Activated CD4-positive, alpha-beta T cell treated with anti-CD3 and anti-CD28 coated beads, Interleukin-2, Interleukin-6, amounts not matched to agents 100 ng/mL and 50 ng/mL, durations not matched to agents 16 hours and 8 hours (primary cell): ENCODE measurements at regions not wholly inside any gene's neighbourhood (a gene's known extent, or its start where the extent isn't known, plus 50 kb on each side); places are given as distances from the start of the nearest gene placed in this dataset.

Source experiments
- DNase-seq: peaks from one replicate; pipeline ENCODE4 v3.0.0-alpha.2; 2020

GRCh38 chr7:46322937-46323336 lies 401.9 kb upstream of the IGFBP3 start:
- DNase-seq = no peak

DNA sequence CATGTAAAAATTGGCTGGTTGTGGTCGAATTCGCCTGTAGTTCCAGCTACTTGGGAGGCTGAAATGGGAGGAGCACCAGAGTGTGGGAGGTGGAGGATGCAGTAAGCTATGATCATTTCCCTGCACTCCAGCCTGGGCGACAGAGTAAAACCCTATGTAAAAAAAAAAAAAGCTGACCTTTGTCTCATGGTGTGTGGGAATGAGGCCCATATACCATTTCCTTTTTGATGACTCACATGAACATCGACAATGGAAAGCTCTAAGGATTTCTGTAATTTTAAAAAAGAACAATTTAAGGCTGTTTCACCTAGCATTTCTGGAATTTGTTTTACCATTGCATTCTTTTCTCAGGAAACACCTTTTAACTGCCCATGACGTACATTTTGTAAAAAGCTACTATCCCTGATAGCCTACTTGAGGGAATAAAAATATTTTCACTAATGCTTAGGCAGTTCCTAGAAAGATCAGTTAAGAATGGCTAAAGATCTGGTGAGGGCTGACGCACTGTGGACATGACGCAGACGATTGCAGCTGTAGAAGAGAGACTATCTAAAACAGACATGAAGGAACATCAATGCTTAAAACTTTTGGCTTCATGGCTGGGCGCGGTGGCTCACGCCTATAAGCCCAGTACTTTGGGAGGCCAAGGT lies 400.6 kb upstream of the IGFBP3 start:
- DNase-seq = no peak

DNA sequence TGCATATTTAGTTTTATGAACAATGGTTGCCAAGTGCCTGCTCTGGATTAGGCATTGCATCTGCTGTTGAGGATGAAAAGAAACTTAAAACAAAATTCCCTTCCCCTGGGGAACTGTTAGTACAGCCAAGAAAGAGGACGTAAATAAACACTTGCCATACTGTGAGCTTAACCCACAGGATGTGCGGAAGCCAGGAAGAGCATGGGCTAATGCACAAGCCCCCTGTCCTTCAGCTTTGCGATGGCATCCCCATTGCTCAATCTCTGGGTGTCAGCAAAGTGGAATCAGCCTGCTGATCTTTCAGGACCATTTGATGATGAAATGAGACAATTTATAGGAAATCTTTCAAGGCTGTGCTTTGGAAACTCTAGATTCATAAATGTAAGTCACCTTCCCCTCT lies 399.9 kb upstream of the IGFBP3 start:
- no peak for DNase-seq

GRCh38 chr7:46319841-46320240 lies 398.8 kb upstream of the IGFBP3 start:
- DNase-seq = no peak

DNA sequence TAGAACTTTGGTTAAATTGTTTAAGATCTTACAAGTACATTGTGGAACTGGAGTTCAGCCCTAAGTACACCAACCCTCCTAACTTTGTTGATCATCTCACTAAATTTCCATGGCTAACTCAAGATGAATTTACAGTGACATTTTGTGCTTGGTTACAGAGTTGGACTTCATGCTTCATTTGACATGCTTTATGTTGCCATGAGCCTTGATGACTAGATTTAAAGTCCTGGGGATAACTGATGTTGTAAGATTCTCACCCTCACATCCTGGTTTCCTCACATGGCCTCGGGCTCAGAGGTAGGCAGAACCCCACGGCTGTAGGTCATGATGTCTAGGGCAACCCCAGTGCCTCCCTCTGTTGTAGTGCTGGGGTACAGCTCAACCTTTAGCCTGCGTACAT lies 397.2 kb upstream of the IGFBP3 start:
- no peak for DNase-seq

GRCh38 chr7:46317256-46317655 lies 396.2 kb upstream of the IGFBP3 start:
- no peak for DNase-seq

DNA sequence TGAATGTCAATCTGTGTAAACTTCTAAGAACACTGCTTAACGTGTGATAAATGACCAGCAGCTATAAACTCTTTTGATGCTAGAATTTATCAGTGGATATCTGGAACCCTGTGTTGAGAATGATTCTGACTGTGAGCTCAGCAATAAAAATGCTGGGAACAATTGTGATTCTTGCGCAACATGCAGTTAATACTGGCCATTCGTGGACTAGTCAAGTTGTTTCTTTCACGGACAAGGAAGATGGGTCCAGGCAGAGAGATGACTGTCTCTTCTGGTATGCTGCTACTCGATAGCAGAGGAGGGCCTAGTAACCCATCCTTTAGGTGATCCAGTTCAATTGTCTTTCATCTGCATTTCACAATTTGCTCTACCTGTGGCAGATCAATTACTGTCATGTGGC lies 394.8 kb upstream of the IGFBP3 start:
- DNase-seq = no peak

DNA sequence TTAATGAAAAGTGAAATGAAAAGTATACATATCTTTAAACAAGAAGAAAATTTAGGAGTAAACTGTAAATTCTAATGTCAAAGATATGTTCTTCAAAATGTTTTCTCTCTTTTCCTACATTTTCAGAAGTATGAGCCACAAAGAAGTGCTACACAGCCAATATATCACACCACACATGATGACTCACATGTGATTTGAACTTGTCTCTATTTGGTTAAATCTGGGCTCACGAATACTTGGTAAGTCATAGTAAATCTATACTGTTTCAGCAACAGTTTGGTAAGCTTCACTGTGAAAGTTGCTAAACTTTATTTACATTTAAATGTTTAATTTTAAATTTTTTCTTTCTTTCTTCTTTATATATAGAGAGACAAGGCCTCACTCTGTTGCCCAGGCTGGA lies 380.6 kb upstream of the IGFBP3 start:
- DNase-seq = no peak

DNA sequence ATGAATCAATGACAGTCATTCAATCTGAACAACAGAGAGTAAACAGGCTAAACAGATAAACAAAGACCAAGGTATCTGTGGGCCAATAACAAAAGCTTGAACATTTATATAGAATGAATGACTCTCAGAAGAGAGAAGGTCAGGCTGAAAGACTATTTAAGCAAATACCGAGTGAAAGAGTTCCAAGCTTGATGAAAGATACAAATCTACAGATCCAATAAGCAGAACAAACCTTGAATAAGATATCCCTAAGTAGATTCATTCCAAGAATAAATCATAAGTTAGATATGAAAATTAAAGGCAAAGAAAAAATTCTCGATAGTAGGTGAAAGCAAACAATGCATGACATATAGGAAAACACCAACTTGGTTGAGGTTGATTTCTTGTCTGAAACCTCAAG lies 376.4 kb upstream of the IGFBP3 start:
- no peak for DNase-seq

- DNase-seq = no peak
Observed at GRCh38 chr7:46296526-46296925, 375.5 kb upstream of the IGFBP3 start.

DNA sequence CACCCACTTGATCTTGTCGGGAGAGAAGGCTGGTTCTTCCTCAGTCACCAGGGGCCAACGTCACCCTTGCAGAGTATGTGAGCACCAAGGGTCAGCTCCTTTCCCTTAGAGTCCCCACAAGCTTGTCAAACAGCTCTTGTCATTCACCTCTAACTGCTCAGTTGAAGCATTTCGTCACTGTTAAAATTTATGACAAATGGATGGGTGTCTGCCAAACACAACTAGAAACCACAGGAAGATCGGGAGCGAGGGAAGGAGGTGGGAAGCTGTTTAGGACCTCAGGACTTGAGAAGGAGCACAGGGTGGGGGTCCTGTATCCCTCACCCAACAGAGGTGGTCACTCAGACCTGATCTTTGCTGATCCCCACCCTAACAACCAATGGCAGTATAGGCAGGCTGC lies 373.3 kb upstream of the IGFBP3 start:
- no peak for DNase-seq

- DNase-seq = no peak
Observed at GRCh38 chr7:46292741-46293140, 371.7 kb upstream of the IGFBP3 start.

DNA sequence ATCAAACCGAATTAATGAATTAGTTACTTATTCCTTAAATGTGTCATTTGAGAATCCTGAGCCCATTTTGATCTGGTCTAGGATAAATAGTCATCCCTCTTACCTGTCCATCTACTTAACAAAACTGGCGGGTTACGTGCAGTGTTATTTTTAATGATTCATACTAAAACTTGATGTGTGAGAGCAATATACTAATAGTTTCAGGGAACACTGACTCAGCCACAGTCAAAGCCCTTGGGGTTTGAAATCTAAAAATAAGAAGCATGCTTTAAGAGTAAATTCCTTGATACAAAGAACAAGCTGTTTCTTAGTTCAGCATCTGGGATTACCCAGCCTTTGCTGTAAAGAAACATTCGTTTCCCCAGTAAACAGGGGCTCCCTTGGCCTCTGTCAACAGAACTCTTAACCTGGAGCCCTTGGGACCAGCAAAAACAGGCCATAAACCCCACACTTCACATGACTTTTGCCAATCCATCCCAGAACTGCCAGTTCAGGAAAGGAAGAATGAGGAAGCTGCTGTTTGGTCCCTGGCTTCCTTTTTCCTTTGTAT lies 370.6 kb upstream of the IGFBP3 start:
- DNase-seq = no peak

DNA sequence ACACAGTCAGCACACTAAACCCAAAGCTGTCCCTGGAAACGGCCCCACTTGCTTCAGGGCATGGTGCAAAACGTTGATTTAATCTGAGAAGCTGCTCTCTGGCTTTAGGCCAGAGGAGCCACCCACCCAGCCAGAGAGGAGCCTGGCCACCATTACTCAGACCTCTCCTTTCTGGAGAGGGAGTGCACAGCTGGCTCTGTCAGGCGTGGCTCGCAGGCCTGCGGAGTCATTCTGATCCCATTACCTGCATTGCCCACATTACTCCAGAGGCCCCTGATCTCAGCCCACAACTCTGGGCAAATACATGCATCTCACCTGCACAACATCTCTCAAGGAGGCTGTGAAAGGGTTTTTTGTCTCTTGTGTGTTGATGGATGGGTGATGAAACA lies 370.0 kb upstream of the IGFBP3 start:
- no peak for DNase-seq

DNA sequence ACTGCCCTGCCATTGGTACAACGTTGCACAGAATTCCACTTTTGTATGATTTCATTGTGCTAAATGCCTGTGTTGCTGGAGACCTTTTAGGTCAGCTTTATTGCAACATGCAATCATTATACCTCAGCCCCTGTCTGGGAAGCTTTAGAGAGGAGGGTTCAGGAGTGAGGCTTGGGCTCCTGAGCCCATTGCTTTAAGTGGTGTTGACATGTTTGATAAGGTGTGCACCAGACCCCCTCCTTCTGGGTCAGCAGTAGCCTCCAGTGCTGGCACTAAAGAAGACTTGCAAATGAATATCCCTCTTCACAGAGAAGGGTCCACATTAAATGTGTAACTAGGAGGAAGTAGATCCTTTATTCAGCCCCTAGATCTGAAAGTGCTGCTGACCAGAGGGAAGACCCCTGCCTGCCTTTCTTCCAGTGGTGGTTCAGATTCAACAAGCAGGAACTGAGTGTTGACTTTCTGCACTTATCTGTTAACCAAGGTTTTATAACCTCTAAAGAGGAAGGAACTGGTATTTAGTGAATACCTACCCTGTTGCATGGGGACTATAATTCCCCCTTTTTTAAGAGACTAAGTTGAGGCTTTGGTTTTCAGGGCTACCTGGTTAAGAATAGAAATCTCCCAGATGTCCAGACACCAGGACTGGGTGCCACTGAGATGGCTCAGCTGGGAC lies 369.4 kb upstream of the IGFBP3 start:
- no peak for DNase-seq

GRCh38 chr7:46288861-46289260 lies 367.8 kb upstream of the IGFBP3 start:
- no peak for DNase-seq

DNA sequence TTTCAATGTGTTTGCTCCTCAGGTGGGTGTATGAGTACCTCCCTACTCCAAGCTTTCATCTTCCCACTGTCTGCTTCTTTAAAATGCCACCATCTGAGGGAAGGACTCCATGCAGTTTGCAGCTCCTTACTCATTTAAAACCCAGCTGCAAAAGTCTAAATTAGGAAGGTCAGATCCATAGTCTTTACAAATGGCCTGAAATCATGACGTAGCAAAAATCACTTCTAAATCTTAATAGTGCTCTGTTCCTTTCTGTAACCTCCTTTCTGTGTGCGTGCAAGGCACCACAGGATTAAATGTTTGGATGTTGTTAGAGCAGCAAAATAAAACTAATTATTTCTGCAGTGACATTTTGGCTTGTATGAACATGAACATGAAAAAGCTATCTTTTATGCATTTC lies 366.9 kb upstream of the IGFBP3 start:
- no peak for DNase-seq

- no peak for DNase-seq
Observed at GRCh38 chr7:46286957-46287356, 365.9 kb upstream of the IGFBP3 start.

DNA sequence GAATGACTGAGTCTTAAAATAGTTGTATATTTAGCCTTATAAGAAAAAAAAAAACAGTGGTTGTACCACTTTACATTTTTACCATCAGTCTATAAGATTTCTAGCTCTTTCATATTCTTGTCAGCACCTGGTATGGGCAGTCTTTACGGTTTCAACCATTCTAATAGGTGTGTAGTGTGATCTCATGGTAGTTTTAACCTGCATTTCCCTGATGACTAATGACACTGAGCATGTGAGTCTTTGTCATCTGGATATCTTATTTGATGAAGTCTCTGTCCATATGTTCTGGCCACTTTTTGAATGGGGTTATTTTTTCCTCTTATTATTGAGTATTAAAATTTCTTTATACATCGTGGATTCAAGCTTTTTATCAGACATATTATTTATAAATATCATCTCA lies 365.3 kb upstream of the IGFBP3 start:
- DNase-seq = no peak

DNA sequence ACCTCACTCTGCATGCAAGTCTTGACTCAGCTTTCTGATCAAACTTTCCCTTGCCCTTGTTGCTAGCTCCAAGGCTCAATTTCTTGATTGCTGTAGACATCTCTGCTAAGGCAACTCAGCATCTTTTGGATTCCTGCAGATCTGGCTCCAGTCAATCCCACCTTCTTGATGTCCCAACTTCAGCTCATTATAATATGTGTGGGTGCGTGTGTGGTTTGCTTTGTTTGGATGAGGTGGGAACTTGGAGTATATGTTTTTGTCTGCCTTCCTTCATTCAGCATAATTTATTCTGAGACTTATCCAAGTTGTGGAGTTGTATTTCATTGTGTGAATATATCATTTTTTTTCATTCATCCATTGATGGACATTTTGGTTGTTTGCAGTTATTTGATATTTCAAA lies 364.8 kb upstream of the IGFBP3 start:
- no peak for DNase-seq

DNA sequence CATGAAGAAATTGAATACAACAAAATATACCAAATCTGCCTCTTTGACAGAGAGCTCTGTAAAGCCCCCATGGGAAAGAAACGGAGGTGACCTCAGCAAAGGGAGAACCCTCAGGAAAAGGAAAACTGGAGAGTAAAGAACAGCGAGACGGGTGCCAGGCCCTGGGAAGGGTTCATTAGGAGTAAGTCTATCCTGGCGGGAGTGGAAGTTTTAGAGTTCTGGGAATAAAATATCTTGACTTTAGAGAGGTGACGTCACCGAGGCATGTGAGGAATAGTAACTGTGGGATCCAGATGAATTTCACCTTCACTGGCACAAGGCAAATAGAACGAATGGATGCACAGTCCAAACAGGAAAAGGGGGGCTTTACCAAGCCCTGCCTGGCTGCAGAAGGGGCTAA lies 362.8 kb upstream of the IGFBP3 start:
- DNase-seq = no peak

- no peak for DNase-seq
Observed at GRCh38 chr7:46282155-46282554, 361.1 kb upstream of the IGFBP3 start.

- DNase-seq = no peak
Observed at GRCh38 chr7:46281071-46281470, 360.0 kb upstream of the IGFBP3 start.

DNA sequence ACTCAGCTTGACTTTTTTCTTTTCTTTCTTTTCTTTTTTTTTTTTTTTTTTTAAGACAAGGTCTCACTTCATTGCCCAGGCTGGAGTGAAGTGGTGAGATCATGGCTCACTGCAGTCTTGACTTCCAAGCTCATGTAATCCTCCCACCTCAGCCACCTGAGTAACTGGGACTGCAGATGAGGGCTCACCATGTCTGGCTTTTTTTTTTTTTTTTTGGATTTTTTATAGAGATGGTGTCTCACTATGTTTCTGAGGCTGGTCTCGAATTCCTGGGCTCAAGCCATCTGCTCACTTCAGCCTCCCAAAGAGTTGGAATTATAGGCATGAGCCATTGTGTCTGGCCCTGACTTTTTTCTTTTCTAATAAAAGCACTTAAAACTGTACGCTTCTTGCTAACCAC lies 358.2 kb upstream of the IGFBP3 start:
- DNase-seq = no peak

DNA sequence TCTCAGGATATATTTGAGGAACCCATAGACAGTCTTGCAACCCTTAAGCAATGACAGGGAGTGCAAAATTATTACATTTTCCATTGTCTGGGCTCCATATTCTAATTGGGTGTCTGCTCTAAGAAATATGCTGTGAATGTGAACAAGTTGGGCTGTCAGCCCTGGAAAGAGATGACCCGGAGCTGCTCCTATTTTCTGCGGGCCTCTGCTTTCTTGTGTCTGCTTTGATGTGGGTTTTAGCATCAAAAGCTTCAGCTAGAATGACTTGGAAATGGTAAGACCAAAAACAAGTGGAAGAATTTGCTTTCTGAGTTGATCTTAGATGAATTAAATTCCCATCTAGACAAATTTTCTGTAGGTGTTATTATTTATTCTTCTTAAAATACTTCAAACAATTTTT lies 343.6 kb upstream of the IGFBP3 start:
- no peak for DNase-seq
